GM12891 (cell line): ENCODE measurements at regions not wholly inside any gene's neighbourhood (a gene's known extent, or its start where the extent isn't known, plus 50 kb on each side); places are given as distances from the start of the nearest gene placed in this dataset.

Experiments used
- PAX5 ChIP-seq: IDR thresholded peaks from 2 replicates; pipeline ENCODE4 v1.6.1; 2011; ENCODE audit warnings: low read length, moderate library complexity, mild to moderate bottlenecking; ENCODE audit not compliant: insufficient read depth, severe bottlenecking
- POLR2A ChIP-seq: IDR thresholded peaks from 2 replicates; pipeline ENCODE4 v1.6.1; 2011; ENCODE audit warnings: low read depth, low read length, control low read depth
- POLR2AphosphoS5 ChIP-seq: IDR thresholded peaks from 2 replicates; pipeline ENCODE4 v1.6.1; 2011; ENCODE audit warnings: low read depth, low read length, control low read depth
- POU2F2 ChIP-seq: IDR thresholded peaks from 2 replicates; pipeline ENCODE4 v1.6.1; 2011; ENCODE audit warnings: low read depth, mild to moderate bottlenecking, control low read depth, low read length, moderate library complexity
- TAF1 ChIP-seq: IDR thresholded peaks from 2 replicates; pipeline ENCODE4 v1.6.1; 2011; ENCODE audit warnings: low read depth, low read length, control low read depth

- TF ChIP-seq POLR2AphosphoS5 (no peak), POLR2A (no peak), TAF1 (no peak), PAX5 (no peak), POU2F2 (no peak)
Observed at GRCh38 chrX:6383488-6383887, 151.4 kb downstream of the VCX3A start.
